ENCODE measurements at regions not wholly inside any gene's neighbourhood (a gene's known extent, or its start where the extent isn't known, plus 50 kb on each side); places are given as distances from the start of the nearest gene placed in this dataset.
"Not testable (repeated sequence)": the region's sequence is repeated elsewhere in the genome, so short reads cannot be mapped to it uniquely, and the experiment has no call there.

DNA sequence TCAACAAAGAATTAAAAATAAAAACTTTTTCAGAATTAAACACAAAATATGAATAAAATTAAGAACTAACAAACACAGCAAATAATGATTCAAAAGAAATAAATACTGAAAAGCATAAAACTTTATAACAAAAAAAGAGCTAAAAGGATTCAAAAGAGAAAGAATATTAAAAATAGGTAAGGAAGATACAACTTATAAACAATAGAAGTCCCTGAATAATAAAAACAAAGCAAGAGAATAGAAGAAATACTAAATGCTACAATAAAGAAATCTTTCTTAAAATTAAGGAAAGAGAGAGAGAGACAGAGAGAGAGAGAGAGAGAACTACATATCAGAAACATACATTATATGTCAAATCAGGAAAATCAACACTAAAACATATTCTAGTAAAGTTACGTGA lies 619.9 kb upstream of the SLIT2 start:
- no peak for DNase-seq (ENCODE audit: low read depth in 2 of 2)

DNA sequence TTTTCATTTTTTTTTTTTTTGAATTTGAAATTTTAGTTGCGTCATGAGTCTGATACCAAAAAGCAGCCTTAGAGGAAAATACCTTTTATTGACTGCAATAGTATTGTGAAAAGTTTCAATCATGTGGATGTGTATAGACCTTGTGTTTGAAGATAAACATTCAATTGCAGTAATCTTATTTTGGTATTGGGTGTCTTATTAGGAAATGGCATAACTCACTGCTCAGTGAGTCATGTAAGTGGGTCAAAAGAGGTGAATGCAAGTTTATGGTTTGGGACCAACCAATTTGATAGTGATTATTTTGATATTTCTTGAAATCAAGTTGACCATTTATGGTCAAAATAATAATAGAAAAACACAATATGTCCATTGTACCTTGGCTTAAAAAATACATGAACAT lies 627.8 kb upstream of the SLIT2 start:
- no peak for DNase-seq (ENCODE audit: low read depth in 2 of 2)

DNA sequence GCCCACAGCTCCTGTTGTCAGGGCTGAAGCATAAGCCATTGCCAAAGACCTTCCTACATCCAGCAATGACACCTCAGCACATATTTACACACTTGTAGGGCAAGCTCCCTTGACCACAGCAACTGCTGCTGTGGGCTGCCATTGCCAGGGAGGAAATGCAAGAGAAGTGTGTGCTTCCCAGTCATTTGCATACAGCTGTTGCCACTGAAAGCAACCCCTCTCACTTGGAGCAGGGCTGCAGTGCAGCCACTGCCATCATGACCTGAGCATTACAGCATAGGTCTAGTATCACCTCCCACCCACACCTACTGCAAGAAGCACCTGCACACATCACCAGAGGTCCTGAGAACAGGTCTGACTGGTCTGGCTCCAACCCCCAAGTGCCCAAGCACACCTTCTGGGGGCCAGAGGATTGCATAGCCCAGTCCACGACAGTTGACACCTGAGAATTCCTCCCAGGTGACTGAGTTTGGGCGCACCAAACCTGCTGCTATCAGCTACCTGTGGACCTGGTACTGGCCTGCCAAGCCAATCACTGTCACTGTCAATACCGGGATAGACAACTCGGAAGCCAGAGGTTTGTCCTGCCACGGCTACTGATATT lies 636.5 kb upstream of the SLIT2 start:
- no peak for DNase-seq (ENCODE audit: low read depth in 2 of 2)

DNA sequence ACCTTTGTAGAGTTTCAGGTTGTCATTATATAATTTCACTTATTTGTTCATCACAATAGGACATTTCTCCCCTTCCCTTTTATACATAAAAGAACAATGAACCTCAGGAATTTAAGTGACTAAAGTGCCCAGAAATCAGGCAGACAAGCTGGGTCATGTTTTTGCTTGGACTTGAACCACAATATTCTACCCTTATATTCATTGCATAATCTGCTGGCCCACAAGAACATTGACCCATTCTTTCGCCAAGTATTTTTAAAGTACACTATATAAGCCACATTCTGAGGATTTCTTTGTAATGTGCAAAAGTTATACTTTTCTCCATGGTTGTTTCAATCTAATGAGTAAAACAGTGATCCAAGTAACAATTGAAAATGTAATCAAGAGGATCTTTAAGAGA lies 637.5 kb upstream of the SLIT2 start:
- no peak for DNase-seq (ENCODE audit: low read depth in 2 of 2)

DNA sequence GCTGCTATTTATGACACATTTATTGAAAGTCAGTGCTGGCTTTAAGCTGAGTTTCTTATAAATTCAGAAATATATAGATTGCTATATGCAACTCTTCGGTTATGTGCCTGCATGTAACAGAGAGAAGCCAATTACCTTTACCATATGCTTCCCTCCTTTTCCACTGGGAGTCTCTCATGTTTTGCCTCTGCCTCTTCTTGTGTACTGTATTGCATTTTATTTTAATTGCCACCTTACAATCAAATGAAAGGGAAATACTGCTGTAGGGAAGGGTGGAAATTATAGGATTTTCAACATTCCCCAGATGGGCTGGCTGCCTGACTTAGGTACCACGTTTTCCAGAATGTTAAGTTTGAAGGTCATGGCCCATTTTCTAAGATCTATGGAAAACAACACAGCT lies 655.4 kb upstream of the SLIT2 start:
- DNase-seq (ENCODE audit: low read depth in 2 of 2): no peak

DNA sequence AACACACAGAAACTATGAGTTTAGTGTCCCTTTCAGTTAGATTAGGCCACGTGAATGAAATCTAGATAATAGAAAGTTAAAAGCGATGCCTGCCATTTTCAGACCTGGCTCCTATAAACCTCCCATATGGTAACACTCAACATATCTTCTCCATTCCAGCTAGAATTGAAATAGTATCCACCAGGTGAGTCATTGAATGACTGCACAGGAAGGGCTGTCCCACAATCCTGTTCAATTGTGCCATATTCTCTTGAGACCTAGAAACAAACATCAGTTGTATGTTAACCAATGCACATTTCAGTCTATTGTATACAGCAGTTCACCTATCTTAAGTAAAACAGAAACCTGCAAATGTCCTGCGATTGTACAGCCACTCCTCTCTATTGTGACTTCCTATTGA lies 659.3 kb upstream of the SLIT2 start:
- DNase-seq (ENCODE audit: low read depth in 2 of 2): no peak

DNA sequence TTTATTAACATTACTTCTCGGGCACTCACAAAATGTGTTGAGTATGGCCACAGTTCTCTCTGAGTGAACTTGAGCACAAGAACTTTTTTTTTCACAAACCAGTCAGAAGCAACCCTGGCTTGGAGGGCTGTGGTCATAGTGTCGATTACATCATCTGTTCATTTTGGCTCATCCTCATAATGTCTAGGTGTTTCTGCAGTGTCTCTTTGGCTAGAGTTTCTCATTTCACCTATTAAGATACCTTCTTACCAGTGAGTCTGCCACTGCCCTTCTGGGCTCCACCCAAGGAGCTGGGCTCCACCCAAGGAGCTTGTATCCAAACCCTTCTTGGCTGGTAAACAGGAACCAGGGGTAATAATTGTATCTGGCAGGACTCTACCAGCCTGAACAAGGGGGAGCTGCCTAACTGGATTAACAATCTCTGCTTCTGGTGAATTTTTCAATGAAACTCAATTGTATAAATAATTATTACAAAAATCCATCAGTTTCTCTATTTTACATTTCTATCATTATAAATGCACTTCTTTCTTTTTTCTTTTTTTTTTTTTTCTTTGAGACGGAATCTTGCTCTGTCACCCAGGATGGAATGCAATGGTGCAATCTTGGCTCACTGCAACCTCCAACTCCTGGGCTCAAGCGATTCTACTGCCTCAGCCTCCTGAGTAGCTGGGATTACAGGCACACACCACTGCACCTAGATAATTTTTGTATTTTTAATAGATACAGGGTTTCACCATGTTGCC lies 667.7 kb upstream of the SLIT2 start:
- no peak for DNase-seq (ENCODE audit: low read depth in 2 of 2)

DNA sequence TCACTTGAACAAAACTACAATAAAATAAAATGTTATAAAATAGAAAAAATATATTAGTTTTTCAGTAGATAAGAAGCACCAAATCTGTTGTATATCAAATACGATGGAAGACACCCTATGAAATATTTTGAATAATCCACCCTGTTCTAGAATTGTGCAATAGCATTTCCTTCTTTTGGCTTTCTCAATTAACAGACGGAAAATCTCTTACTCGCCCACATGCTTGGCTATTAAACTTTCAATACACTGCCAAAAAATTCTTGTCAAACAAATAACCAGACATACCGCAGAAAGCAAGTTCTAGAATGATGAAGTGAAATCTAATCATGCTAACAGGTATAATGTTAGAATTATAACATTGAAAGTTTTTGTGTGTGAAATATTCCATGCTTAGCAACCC lies 671.6 kb upstream of the SLIT2 start:
- no peak for DNase-seq (ENCODE audit: low read depth in 2 of 2)

DNA sequence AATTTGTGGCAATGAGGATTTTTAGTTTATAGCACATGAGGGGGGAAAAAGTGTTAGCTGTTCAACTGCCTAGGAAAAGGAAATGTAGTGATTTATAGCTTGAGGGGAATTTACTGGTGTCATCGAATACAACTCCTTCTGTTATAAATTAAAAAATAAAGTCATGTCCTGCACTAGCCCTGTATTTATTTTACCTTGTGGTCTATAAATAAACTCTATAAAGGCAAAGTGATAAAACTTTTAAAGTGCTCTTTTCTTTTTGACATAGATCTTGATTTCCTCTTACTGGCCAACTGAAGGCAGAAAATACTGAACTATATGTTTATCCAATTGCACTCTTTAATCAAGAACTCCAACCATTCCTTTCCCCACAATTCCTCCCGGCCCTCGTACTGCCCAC lies 672.1 kb upstream of the SLIT2 start:
- DNase-seq (ENCODE audit: low read depth in 2 of 2): no peak

DNA sequence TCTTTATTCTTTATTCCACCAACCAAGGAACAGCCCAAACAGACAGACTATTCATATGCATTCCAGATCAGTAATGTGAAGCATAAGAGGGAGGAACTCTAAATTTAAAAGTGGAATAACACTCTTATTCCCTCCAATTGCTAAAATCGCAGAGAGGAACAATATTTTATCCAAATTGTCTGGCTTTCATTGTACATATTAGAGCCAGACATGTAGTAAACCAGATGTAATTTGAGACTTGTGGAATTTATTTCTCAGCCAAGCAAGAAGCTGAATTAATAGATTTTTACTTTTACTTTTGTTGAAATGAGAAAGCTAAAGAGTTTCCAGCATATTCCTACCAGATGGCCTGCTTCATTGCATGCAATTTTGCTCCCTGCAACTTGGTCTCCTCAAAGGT lies 674.6 kb upstream of the SLIT2 start:
- no peak for DNase-seq (ENCODE audit: low read depth in 2 of 2)

DNA sequence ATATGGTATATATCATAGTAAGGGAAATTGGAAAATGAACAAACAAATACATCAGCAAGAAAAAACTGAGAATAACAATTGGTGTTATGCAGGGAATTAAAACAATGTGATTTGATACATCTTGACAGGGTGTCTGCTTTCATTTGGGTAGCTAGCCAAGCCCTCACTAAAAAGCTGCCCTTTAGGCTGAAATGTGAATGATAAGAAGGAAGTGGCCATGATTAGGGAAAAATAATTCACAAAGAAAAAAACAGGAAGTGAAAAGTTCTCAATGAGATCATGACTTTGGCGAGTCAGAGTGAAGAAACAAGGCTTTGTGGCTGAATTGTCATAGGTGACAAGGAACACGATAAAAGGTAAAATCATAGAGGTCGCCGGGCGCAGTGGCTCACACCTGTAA lies 675.8 kb upstream of the SLIT2 start:
- no peak for DNase-seq (ENCODE audit: low read depth in 2 of 2)

DNA sequence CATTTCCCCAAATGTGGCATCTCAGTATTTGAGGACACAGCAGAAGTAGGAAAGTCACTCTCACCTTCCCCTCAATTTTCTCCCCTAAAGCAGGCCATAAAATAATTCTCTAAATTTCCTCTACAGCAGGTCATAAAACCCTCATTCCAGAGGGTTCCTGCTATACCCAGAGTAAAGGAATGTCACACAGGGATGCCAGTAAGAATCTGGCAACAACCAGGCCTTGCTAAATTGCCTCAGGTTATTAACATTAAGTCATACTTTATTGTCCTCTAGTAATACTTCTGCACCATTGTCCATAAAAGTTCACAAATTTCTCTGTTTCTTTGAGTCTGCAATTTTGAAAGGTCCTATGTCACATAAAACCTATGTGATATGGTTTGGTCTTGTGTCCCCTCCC lies 685.7 kb upstream of the SLIT2 start:
- no peak for DNase-seq (ENCODE audit: low read depth in 2 of 2)

DNA sequence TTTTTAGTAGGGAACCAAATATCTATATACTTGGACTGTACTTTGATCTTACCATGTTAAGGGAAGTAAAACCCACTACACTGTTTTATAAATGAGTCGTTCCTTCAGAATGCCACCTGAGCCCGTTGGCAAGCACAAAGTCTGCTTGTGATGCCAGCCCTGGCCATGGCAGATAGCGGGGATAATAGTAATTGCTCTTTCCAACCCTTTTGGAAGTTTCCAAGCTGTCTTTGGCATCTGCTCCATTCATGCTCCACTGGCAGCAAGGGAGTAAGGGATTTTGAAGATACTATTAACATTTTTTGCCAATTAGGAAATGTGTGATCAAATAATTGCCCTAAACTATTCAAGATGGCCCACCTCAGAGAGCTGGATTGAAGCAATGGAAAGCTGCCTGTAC lies 689.2 kb upstream of the SLIT2 start:
- DNase-seq (ENCODE audit: low read depth in 2 of 2): no peak

DNA sequence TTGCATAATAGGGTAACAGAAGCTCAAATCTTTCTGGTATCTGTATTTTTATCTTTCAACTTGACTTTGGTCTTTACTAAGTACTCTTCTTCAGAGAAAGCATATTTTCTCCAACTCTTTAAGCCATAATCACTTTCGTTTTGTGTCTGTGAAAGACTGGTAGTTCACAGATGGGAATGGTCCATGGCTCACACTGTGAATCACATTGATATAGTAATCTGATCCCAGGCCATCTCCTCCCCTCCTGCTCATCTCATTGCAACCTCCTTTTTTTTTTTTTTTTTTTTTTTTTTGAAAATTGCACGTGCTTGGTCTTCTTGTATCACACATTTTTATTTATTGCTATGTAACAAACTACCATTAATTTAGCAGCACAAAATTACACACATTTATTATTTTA lies 694.5 kb upstream of the SLIT2 start:
- DNase-seq (ENCODE audit: low read depth in 2 of 2): no peak

DNA sequence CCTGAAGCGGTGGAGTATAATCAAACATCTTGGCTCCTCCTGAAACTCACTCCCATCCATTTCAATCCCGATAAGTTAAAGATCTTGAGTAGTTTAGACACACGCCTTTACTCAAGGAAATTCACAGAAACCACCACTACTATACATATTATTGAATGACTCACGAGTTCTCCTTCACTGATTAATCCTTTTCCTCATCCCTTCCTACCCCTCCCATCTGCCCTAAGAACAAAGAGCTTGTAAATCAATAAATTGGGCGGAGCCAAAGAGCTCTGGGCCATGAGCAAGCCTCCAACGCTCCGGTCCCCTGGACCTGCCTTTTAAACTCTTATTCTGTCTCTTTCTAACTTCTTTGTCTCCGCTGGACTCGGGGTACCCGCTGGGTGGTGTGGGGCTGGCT lies 695.4 kb upstream of the SLIT2 start:
- DNase-seq (ENCODE audit: low read depth in 2 of 2): not testable (repeated sequence)

DNA sequence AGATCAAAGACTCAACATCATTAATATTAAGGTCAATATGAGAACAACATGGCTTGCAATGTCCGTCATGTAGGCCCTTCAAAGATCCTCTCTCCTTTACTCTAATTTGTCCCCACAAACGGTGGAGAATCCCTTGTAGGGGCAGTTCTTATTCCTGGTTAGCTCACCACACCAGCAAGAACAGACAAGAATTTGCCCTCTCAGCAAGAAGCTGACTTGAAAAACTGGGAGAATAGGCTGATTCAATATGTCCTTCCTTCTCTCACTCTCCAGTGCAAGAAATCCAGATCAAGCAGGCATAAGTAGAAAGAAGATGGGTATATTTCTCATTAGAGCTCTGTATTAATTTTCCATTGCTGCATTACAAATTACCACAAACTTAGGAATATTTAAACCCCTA lies 704.2 kb upstream of the SLIT2 start:
- no peak for DNase-seq (ENCODE audit: low read depth in 2 of 2)

DNA sequence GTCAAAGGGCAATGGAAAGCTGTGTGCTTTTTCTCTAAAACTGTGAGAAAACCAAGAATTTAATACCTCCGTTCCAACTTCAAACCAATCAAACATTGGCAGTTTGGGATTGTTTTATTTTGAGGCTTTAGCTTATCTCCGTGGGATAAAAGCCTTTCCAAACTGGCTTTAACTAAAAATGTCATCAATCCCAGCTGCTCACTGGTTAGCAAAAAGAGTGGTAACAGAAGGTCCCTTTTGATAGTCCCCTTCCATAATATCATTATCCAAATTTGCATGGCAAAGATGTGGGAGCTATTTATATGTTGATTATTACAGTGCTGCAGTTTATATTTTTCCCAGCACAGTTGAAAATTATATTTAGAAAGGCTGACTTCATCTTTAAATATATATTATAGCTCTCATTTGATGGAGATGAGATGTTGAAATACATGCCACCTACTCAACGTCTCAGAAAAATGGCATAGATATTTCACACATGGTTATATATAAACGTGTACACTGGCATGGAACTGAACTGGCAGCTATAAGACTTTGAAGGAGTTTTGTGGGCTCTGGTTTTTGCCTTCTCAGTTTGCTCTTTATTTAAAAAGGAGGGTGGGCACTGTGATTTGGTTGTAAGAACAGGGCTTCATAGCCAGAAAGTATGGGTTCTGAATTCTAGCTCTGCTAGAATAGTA lies 707.1 kb upstream of the SLIT2 start:
- DNase-seq (ENCODE audit: low read depth in 2 of 2): no peak

DNA sequence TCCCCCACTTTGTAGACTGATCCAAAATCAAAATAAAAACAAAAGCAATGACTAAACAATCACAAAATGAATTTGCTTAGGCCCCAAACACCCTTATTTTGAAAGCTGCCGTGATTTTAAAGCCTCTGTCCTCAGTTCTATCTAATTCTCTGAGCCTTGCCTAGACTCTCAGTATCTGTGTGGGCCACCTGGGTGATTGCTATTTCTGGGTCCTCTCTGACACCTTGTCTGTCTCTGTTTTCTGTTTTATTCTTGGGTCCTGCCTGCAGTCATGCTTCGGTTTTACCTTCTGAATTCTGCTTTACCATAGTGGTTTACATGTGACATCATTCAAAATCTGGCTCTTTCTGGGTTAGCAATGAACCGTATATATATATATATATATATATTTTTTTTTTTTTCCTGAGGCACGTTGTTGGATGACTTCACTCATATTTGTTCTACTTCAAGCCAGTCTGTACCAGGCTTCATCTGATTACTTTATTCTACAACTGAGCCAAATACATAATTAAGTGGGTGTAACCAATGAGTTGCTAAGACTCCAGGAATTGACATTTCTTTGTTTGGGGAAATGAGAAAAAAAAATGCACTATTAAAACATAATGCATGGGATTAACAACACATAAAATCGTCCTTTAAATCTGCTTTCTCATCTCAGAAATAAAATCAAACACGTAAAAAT lies 710.7 kb upstream of the SLIT2 start:
- DNase-seq (ENCODE audit: low read depth in 2 of 2): no peak

DNA sequence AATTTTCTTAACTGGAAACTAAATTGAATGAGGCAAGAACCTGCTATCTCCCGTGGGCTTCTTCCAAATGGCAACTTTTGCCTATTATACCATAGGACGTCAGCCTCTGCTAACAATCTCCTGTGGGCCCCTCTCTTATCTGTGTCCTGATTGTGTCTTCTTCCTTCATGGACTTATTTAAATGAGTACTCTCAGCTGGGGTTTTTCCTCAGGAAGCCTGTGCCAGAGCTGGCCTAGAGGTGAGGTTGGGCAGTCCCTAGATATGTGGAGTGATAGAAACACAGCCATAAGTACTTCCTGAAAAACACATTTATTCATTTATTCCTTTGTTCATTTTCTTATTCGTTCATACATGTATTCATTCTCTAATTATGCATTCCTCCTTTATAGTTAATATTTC lies 712.5 kb upstream of the SLIT2 start:
- no peak for DNase-seq (ENCODE audit: low read depth in 2 of 2)

DNA sequence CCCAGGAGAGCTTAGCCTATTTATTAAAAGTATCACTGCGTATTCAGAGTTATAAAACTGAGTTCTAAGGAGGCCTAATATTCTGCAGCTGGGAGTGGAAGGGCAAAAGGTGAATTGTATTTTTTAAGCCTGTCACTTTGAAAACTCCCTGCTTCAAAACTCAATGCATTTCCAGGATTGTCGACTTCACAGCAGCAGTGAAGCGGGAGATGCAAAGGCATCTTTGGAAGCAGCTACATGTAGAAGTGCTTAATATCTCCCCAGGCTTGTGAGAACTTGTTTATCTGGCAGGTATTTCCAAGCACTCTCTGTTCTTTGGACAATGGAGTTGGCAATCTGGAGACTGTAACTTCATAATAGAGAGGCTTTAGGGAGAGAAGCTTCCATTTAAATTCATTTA lies 717.5 kb upstream of the SLIT2 start:
- no peak for DNase-seq (ENCODE audit: low read depth in 2 of 2)

DNA sequence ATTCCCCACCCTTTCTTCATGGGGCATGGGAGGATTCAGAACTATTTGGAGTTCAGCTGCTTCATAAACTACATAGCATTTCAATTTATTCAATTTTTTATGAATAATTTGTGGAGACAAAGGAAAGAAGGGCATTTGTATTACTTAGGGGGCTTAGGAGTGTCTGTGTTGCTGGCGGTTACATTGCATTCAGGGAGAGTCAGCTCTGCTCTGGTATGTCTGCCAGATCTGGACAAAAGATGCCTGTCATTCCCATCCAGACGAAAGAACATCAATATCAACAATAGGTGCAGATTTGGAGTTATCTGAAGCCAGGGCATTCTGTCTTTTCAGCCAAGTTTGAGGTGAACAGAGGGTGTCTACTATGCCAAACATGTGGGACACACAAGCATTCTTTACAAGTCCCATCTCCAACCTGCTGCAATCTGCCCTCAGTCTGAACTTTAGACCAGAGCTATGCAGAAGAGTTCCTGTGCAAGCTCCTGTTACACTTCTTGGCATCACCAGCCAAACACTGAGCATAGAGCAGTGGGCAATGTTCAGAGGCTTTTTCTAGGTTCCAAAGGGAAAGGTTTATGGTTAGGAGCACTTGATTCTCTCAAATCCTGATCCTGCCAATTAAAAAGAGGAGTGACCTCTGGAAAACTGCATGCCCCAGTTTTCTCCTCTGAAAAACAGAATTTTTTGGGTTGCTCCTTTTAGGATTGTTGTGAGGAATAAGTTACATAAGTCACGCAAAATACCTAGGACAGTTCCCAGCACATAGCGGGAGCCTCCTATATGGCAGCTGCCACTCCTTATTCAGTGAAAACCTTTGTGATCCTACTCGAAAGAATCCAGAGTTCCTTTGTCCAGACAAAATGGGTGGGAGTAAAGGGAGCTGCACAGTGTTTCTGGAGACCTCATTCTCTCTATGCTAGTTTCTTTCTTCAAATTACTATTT lies 719.5 kb upstream of the SLIT2 start:
- no peak for DNase-seq (ENCODE audit: low read depth in 2 of 2)

DNA sequence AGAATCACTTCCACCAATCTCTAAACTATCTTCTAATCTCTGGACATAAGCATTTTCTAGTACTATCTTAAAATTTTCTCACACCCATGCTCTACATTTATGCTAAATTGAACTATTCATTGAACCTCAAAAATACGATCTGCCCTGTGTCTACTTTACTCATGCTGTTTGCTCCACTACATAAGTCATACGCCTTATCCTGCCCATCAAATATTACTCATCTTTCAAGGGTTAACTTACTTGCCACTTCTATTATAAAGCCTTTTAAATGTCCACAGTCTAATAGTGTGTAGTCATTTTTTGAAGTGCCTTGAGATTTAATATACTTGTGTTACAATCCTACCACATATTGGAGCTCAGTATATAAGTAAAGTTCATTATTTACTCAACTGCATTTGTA lies 727.7 kb upstream of the SLIT2 start:
- no peak for DNase-seq (ENCODE audit: low read depth in 2 of 2)
